ENCODE measurements at regions not wholly inside any gene's neighbourhood (a gene's known extent, or its start where the extent isn't known, plus 50 kb on each side); places are given as distances from the start of the nearest gene placed in this dataset.

- H3K9me3 ChIP-seq (ENCODE audit: control insufficient read depth, low read length): no peaks in the 10 kb centered on the region
- no peaks in the 10 kb centered on the region for H3K36me3 ChIP-seq (ENCODE audit: control insufficient read depth, insufficient read depth, low read length)
- no peak overlapping the region for H3K4me3 ChIP-seq (ENCODE audit: low read length)
- no peak overlapping the region for H3K9ac ChIP-seq (ENCODE audit: low read length)
- H3K4me1 ChIP-seq (ENCODE audit: control insufficient read depth, insufficient read depth, low read length): no peaks in the 10 kb centered on the region
- no peaks in the 10 kb centered on the region for H3K27me3 ChIP-seq (ENCODE audit: control insufficient read depth, insufficient read depth, low read length)
Measured at GRCh38 chr15:95286352-95286880, 1044.1 kb upstream of the NR2F2 start.

DNA sequence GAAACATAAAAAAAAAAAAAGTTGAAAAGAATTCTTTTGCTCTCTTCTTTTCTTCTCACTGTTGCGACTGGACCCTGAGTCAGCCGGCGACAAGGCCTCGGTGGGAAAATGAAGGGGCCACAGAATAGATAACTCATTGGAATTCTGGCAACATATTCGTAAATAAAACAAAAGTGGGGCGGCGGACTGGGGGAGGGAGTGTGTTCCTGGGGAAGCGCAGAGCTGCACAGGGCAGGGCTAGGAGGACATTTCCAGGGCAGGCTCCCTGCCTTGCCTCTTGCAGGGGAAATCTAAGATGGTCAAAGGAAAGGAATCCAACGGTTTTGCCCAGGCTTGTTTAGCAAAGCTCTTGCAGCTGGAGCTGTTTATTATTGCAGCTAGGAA, 1042.8 kb upstream of the NR2F2 start:
- H3K9ac ChIP-seq (ENCODE audit: low read length): no peak overlapping the region

GRCh38 chr15:95288626-95289025, 1041.9 kb upstream of the NR2F2 start:
- Histone ChIP-seq H3K9ac (ENCODE audit: low read length) (no peak overlapping the region), H3K4me1 (ENCODE audit: control insufficient read depth, insufficient read depth, low read length) (peaks cover 8% of the 10 kb centered on the region), H3K36me3 (ENCODE audit: control insufficient read depth, insufficient read depth, low read length) (no peaks in the 10 kb centered on the region), H3K27me3 (ENCODE audit: control insufficient read depth, insufficient read depth, low read length) (no peaks in the 10 kb centered on the region), H3K4me3 (ENCODE audit: low read length) (no peak overlapping the region), H3K9me3 (ENCODE audit: control insufficient read depth, low read length) (no peaks in the 10 kb centered on the region)

More for the DNA sequence above, 1042.8 kb upstream of the NR2F2 start:
- H3K4me3 ChIP-seq (ENCODE audit: low read length): no peak overlapping the region
- no peaks in the 10 kb centered on the region for H3K9me3 ChIP-seq (ENCODE audit: control insufficient read depth, low read length)
- no peaks in the 10 kb centered on the region for H3K36me3 ChIP-seq (ENCODE audit: control insufficient read depth, insufficient read depth, low read length)
- peaks cover 1% of the 10 kb centered on the region for H3K4me1 ChIP-seq (ENCODE audit: control insufficient read depth, insufficient read depth, low read length)
- no peaks in the 10 kb centered on the region for H3K27me3 ChIP-seq (ENCODE audit: control insufficient read depth, insufficient read depth, low read length)

DNA sequence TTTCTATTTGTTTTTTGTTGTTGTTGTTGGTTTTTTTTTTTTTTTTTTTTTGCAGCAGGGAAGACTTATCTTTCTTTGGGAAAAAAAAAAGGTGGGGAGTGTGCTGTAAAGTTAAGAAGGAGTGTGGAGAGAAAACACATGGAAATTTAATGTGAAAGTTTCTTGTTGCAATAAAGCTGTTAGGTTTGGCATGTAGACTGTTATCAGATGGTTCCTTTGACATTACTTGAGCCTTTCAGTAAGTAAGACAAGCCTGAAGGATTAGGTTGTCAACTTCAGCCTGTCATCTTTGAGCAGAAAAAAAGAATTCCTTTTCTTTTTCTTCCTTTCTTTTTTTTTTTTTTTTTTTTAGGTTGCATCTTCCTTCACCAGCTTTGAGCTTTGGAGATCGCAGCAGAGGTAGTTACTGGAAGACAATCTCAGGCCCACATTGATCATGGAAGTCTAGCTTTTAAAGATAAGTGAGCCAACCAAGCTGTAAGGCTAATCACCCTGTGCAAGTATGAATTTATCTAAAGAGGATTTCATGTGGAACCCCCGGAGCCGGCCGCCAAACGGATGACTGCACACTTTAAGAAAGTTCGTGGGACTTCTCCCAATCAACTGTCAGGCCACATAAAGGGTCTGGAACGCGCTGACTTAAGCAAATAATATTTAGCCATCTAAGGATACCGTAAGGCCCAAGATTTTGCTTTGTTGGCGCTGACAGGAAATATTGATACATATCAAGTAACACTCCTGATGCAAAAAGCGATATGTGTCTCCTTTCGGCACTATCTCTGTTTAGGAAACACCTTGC, 1040.1 kb upstream of the NR2F2 start:
- Histone ChIP-seq H3K9ac (ENCODE audit: low read length) (no peak overlapping the region), H3K9me3 (ENCODE audit: control insufficient read depth, low read length) (no peaks in the 10 kb centered on the region), H3K4me1 (ENCODE audit: control insufficient read depth, insufficient read depth, low read length) (peaks cover 12% of the 10 kb centered on the region), H3K4me3 (ENCODE audit: low read length) (no peak overlapping the region), H3K27me3 (ENCODE audit: control insufficient read depth, insufficient read depth, low read length) (no peaks in the 10 kb centered on the region), H3K36me3 (ENCODE audit: control insufficient read depth, insufficient read depth, low read length) (no peaks in the 10 kb centered on the region)

DNA sequence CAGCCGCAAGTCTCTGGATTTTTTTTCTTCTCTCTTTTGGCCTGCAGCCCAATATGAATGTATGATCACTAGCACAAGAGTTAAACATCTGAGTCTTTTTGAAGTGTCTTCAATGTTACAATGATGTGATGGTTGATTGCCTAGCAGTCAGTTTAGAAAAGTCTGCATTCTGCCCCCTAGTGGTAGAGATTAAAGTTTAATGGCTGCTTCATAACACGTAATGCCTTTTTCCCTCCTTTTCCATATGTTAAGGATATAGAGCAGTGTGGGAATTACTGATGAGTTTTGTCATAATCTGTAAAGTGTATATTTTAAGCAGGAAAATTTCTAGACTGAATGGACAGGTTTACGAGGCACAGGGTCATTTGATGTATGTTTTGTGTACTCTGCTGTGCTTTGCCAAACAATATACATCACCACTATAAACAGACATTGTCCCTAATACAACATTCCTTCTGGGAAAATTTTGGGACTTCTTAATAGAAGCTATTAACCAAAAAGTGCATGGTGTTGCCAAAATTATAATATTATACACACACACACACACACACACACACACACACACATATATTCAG, 1038.5 kb upstream of the NR2F2 start:
- peaks cover 23% of the 10 kb centered on the region for H3K4me1 ChIP-seq (ENCODE audit: control insufficient read depth, insufficient read depth, low read length)
- no peaks in the 10 kb centered on the region for H3K36me3 ChIP-seq (ENCODE audit: control insufficient read depth, insufficient read depth, low read length)
- no peak overlapping the region for H3K4me3 ChIP-seq (ENCODE audit: low read length)

GRCh38 chr15:95292785-95293450, 1037.6 kb upstream of the NR2F2 start:
- H3K4me3 ChIP-seq (ENCODE audit: low read length): no peak overlapping the region
- no peaks in the 10 kb centered on the region for H3K9me3 ChIP-seq (ENCODE audit: control insufficient read depth, low read length)
- H3K9ac ChIP-seq (ENCODE audit: low read length): no peak overlapping the region
- peaks cover 23% of the 10 kb centered on the region for H3K4me1 ChIP-seq (ENCODE audit: control insufficient read depth, insufficient read depth, low read length)
- H3K27me3 ChIP-seq (ENCODE audit: control insufficient read depth, insufficient read depth, low read length): no peaks in the 10 kb centered on the region
- no peaks in the 10 kb centered on the region for H3K36me3 ChIP-seq (ENCODE audit: control insufficient read depth, insufficient read depth, low read length)

More for the DNA sequence above, 1038.5 kb upstream of the NR2F2 start:
- Histone ChIP-seq H3K9ac (ENCODE audit: low read length) (no peak overlapping the region), H3K27me3 (ENCODE audit: control insufficient read depth, insufficient read depth, low read length) (no peaks in the 10 kb centered on the region), H3K9me3 (ENCODE audit: control insufficient read depth, low read length) (no peaks in the 10 kb centered on the region)

DNA sequence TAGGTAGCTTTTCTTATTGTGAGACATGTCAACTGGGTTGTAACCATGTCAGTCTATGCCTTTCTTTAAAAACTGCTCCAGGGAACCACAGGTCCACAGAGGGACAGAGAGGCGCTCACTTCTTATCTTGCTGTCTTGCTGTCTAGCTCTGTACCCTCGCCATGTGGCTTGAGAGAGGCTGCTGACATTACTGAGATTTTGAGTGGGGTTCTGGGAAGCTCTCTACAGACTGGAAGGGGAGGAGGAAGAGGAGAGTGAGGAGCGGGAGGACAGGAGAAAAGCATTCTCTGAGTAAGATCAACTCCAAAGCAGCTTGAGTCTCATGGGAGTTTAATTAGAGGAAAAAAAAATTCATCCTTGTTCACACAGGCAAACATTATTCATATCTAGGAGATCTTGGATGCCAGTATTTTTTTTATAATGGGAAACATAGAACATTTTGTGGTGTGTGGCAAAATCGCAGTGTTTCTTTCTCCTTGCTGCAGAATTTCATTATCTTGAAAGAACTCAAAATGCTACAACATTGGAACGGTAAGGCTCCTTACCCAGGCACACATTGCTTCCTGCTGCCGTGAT, 1037.0 kb upstream of the NR2F2 start:
- Histone ChIP-seq H3K9ac (ENCODE audit: low read length) (no peak overlapping the region), H3K27me3 (ENCODE audit: control insufficient read depth, insufficient read depth, low read length) (no peaks in the 10 kb centered on the region), H3K9me3 (ENCODE audit: control insufficient read depth, low read length) (no peaks in the 10 kb centered on the region), H3K36me3 (ENCODE audit: control insufficient read depth, insufficient read depth, low read length) (no peaks in the 10 kb centered on the region), H3K4me3 (ENCODE audit: low read length) (no peak overlapping the region), H3K4me1 (ENCODE audit: control insufficient read depth, insufficient read depth, low read length) (peaks cover 23% of the 10 kb centered on the region)

DNA sequence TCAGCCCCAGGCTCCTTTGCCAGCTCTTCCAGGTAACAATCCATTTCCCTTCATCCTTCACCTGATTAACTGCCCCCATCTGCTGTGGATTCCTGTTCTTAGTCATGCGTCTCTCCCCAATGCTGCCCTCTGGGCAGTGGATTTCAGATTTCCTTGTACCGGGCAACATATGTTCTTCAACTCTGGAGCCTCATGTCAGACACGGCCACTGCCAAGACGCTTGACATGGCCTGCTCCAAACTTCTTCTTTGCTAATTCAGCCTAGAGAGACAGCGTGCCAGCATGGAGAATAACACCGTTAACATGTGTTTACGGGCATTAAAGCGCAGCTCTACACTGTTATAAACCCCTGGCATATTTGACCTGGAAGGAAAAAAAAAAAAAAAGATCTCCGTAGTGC, 1035.1 kb upstream of the NR2F2 start:
- Histone ChIP-seq H3K36me3 (ENCODE audit: control insufficient read depth, insufficient read depth, low read length) (no peaks in the 10 kb centered on the region), H3K9ac (ENCODE audit: low read length) (no peak overlapping the region), H3K4me3 (ENCODE audit: low read length) (no peak overlapping the region), H3K9me3 (ENCODE audit: control insufficient read depth, low read length) (no peaks in the 10 kb centered on the region), H3K27me3 (ENCODE audit: control insufficient read depth, insufficient read depth, low read length) (no peaks in the 10 kb centered on the region), H3K4me1 (ENCODE audit: control insufficient read depth, insufficient read depth, low read length) (peaks cover 23% of the 10 kb centered on the region)

- Histone ChIP-seq H3K9me3 (ENCODE audit: control insufficient read depth, low read length) (no peaks in the 10 kb centered on the region), H3K36me3 (ENCODE audit: control insufficient read depth, insufficient read depth, low read length) (no peaks in the 10 kb centered on the region), H3K4me3 (ENCODE audit: low read length) (no peak overlapping the region), H3K9ac (ENCODE audit: low read length) (no peak overlapping the region), H3K4me1 (ENCODE audit: control insufficient read depth, insufficient read depth, low read length) (peaks cover 23% of the 10 kb centered on the region), H3K27me3 (ENCODE audit: control insufficient read depth, insufficient read depth, low read length) (no peaks in the 10 kb centered on the region)
Measured at GRCh38 chr15:95295896-95296625, 1034.4 kb upstream of the NR2F2 start.

- Histone ChIP-seq H3K9ac (ENCODE audit: low read length) (no peak overlapping the region), H3K4me3 (ENCODE audit: low read length) (no peak overlapping the region), H3K9me3 (ENCODE audit: control insufficient read depth, low read length) (no peaks in the 10 kb centered on the region), H3K27me3 (ENCODE audit: control insufficient read depth, insufficient read depth, low read length) (no peaks in the 10 kb centered on the region), H3K4me1 (ENCODE audit: control insufficient read depth, insufficient read depth, low read length) (peaks cover 23% of the 10 kb centered on the region), H3K36me3 (ENCODE audit: control insufficient read depth, insufficient read depth, low read length) (no peaks in the 10 kb centered on the region)
Measured at GRCh38 chr15:95296643-95297042, 1033.9 kb upstream of the NR2F2 start.

DNA sequence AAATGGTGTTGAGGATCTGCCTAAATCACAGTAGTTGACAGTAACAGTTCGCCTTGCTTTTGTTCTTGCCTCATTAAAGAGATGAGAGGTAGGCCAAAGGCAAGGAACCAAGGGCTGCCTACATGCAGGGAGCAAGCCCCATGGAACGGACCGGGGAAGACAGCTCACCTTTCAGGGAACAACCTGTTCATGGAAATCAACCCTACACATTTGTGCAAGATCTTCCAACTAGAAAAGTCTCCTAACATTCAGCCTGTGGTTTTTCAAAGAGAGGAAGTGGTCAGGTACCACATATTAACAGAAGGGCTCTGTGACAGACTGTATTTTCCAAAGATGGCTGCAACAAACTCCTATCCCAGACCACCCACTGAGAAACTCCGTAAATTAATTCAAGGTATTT, 1031.8 kb upstream of the NR2F2 start:
- peaks cover 15% of the 10 kb centered on the region for H3K4me1 ChIP-seq (ENCODE audit: control insufficient read depth, insufficient read depth, low read length)
- no peak overlapping the region for H3K9ac ChIP-seq (ENCODE audit: low read length)

More for the DNA sequence above, 1031.8 kb upstream of the NR2F2 start:
- Histone ChIP-seq H3K4me3 (ENCODE audit: low read length) (no peak overlapping the region), H3K27me3 (ENCODE audit: control insufficient read depth, insufficient read depth, low read length) (no peaks in the 10 kb centered on the region), H3K9me3 (ENCODE audit: control insufficient read depth, low read length) (no peaks in the 10 kb centered on the region), H3K36me3 (ENCODE audit: control insufficient read depth, insufficient read depth, low read length) (no peaks in the 10 kb centered on the region)

All from mucosa of stomach (tissue), 1 donor.